Breast epithelium (tissue), 3 donors: ENCODE measurements at regions not wholly inside any gene's neighbourhood (a gene's known extent, or its start where the extent isn't known, plus 50 kb on each side); places are given as distances from the start of the nearest gene placed in this dataset.

Experiments used
- CTCF ChIP-seq, 3 donors: fragments of 450-650 bp; IDR thresholded peaks; one replicate each; pipeline ENCODE4 v1.5.1; 2016 to 2017; ENCODE audit warnings: antibody characterized with exemption in 3 of 3, mild to moderate bottlenecking in 3 of 3, moderate library complexity in 3 of 3
- POLR2A ChIP-seq: fragments of 450-650 bp; IDR thresholded peaks from one replicate; pipeline ENCODE4 v1.6.1; 2016; ENCODE audit warnings: antibody characterized with exemption, mild to moderate bottlenecking, moderate library complexity

DNA sequence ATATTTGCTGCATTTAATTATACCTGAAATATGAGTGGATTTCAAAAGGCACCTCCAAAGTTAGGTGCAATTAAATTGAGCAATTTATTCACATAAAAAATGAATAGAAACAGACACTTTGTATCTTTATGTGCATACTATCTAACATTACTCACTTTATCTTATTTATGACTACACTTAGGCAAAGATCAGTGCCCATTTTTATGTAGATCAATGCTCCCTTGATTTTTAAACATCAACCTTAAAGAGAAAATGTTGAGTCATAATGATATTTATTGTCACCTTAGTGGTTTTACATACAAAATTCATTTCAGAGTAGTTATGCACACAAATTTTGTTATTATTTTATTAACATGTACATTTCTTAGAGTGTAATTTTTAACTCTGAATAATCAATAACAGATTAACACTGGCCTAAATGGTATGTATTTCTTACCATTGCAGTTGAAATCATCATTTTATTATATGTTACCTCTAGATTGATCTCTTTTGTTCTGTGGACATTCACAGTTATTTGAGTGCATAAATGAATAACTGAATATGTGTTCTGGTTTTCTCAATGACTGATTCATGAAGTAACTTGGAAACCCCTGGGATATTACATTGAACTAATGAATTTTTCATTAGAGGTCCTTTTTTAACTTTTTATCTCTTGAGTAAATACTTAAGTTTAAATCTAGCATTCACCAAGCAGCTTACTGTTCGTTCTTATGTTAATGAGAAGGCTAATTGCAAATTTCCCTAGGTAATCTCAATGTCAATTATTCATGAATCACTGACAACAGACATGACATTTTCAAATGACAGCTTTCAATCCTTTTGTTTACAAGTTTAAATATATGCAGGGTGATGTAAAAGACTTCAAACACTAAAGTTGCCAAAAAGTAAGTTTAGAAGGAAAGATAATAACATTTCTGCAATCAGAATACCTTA is 1182.0 kb upstream of the PABPC4L start:
- TF ChIP-seq POLR2A (no peak), CTCF (IDR thresholded peaks at IDR 0.05) (no peak)
